Activated T-helper 17 cell treated with anti-CD3 and anti-CD28 coated beads, Interleukin-2, amount 50 U/mL, for 72 hours (primary cell): ENCODE measurements at regions not wholly inside any gene's neighbourhood (a gene's known extent, or its start where the extent isn't known, plus 50 kb on each side); places are given as distances from the start of the nearest gene placed in this dataset.
A peak's percentile ranks its signal among the peaks of the same experiment; 100 is the strongest.
"Not testable (repeated sequence)": the region's sequence is repeated elsewhere in the genome, so short reads cannot be mapped to it uniquely, and the experiment has no call there.

Source experiments
- ATAC-seq: fragments of 150-1000 bp; cut with Tn5 transposase; replicated peaks from 2 replicates; pipeline ENCODE4 v1.10.0; 2021; ENCODE audit warnings: mild to moderate bottlenecking, moderate library complexity
- H3K27ac Mint-ChIP-seq: one replicate; pipeline ENCODE4 v1.8.0; 2022; ENCODE audit warnings: mixed read lengths
- H3K27me3 Mint-ChIP-seq: one replicate; pipeline ENCODE4 v1.8.0; 2022; ENCODE audit warnings: mixed read lengths
- H3K36me3 Mint-ChIP-seq: one replicate; pipeline ENCODE4 v1.8.0; 2022; ENCODE audit warnings: low read depth, mild to moderate bottlenecking, mixed read lengths
- H3K4me1 Mint-ChIP-seq: one replicate; pipeline ENCODE4 v1.8.0; 2022; ENCODE audit warnings: mixed read lengths
- H3K4me3 Mint-ChIP-seq: one replicate; pipeline ENCODE4 v1.8.0; 2022; ENCODE audit warnings: mild to moderate bottlenecking, mixed read lengths
- H3K9me3 Mint-ChIP-seq: one replicate; pipeline ENCODE4 v1.8.0; 2022; ENCODE audit warnings: mixed read lengths

DNA sequence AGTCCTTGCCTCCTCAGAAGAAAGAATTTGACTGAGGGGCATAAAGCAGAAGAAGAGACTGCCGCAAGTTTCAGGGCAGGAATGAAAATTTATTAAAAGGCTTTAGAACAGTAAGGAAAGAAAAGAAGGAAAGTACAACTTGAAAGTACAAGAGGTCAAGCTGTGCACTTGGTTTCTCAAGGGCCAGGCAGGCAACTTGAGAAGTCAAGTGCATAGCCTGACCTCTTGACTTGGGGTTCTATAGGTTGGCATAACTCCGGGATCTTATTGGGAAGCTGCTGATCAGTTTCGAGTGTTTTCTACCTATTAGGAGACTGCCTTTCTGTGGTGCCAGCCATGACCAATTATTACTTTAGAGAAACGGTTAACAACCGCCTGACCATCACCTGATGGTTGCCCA, 237.0 kb upstream of the RGS17 start:
- H3K36me3 Mint-ChIP-seq, result no peaks in the 10 kb centered on the region
- H3K4me1 Mint-ChIP-seq, result no peaks in the 10 kb centered on the region
- no peak overlapping the region for H3K27ac Mint-ChIP-seq
- no peaks in the 10 kb centered on the region for H3K9me3 Mint-ChIP-seq
- H3K4me3 Mint-ChIP-seq, result no peak overlapping the region
- H3K27me3 Mint-ChIP-seq, result no peaks in the 10 kb centered on the region
- no peak for ATAC-seq

DNA sequence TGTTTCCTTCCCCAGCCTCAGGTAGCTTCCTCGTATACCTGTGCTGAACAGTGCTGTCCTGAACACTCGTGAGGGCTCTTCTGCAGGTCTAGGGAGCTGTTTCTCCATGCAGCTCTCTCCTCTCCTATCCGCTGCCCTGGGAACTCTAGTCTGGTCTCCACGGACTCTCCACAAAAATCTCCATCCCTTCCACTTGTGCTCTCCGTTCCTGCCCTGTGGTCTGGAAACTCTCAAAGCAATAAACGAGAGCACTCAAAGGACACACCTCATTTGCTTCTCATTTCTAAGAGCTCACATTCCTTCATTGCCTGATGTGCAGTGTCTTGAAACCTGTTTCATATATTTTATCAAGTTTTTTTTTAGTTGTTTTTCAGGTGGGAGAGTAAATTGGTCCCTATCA, 235.9 kb upstream of the RGS17 start:
- Mint-ChIP-seq H3K4me1 (no peaks in the 10 kb centered on the region), H3K4me3 (no peak overlapping the region), H3K27ac (no peak overlapping the region), H3K9me3 (no peaks in the 10 kb centered on the region), H3K36me3 (no peaks in the 10 kb centered on the region), H3K27me3 (no peaks in the 10 kb centered on the region)
- ATAC-seq, result no peak

DNA sequence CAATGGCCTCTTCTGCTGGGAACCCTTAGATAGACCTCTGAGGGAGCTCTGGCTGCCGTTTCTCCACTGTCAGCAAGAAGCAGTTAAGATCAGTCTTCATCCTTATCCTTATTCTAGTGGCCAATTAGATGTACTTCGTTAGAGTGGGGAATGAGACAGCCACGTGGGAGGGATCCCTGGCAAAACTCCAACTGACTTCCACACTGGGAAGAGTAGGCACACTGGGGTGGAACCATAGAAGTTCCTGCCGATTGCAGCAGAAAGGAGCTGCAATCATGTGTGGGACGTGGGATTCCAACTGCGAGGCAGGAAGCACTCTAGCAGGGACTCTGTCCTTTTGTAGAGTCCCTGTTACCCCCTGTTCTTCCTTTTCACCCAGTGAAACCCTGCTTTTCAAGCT, 226.3 kb upstream of the RGS17 start:
- H3K27ac Mint-ChIP-seq, result no peak overlapping the region
- no peak for ATAC-seq

DNA sequence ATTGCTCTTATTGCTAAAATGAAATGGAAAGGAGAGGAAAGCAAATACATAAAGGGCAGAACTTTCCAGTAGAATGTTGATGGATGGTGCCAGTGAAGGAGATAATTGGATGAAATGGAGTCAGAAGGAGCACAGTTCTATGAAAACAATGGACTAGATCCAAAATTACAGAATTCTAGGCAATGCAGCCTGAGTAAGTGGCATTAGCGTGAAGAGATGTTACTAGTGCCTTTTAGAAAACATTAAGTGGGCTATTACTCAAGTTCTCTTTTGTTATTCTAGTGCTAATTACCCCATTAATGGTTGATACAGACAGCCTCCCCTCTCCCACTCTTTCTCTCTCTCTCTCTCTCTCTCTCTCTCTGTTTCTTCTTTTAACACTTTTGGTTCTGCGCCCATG, 209.5 kb upstream of the RGS17 start:
- H3K27ac Mint-ChIP-seq, result no peak overlapping the region
- no peak overlapping the region for H3K4me3 Mint-ChIP-seq
- ATAC-seq, result no peak
- peaks cover 6% of the 10 kb centered on the region for H3K9me3 Mint-ChIP-seq
- H3K4me1 Mint-ChIP-seq, result no peaks in the 10 kb centered on the region
- no peaks in the 10 kb centered on the region for H3K27me3 Mint-ChIP-seq
- H3K36me3 Mint-ChIP-seq, result no peaks in the 10 kb centered on the region

More for the DNA sequence above, 226.3 kb upstream of the RGS17 start:
- peaks cover 6% of the 10 kb centered on the region for H3K9me3 Mint-ChIP-seq
- H3K4me3 Mint-ChIP-seq, result no peak overlapping the region
- no peaks in the 10 kb centered on the region for H3K27me3 Mint-ChIP-seq
- no peaks in the 10 kb centered on the region for H3K36me3 Mint-ChIP-seq
- H3K4me1 Mint-ChIP-seq, result no peaks in the 10 kb centered on the region

DNA sequence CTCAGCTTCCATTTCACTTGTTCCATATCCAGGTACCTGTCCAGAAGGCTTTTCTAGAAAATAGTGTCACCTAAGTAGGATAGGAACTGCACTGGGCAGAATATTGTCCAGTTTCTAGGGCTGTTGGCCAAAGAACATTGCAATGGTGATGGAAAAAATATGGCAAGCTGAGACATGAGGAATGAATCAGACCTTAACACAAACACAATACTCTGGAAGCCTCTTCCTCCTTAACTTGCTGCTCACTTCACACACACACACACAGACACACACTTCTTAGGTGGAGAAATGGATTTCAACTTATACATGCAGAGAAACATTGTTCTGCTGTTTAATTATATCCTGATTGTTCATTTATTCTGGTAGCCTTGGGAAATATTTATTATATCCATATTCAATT, 203.0 kb upstream of the RGS17 start:
- Mint-ChIP-seq H3K4me1 (no peaks in the 10 kb centered on the region), H3K9me3 (peaks cover 3% of the 10 kb centered on the region), H3K27ac (no peak overlapping the region), H3K4me3 (no peak overlapping the region), H3K36me3 (no peaks in the 10 kb centered on the region), H3K27me3 (no peaks in the 10 kb centered on the region)
- no peak for ATAC-seq

DNA sequence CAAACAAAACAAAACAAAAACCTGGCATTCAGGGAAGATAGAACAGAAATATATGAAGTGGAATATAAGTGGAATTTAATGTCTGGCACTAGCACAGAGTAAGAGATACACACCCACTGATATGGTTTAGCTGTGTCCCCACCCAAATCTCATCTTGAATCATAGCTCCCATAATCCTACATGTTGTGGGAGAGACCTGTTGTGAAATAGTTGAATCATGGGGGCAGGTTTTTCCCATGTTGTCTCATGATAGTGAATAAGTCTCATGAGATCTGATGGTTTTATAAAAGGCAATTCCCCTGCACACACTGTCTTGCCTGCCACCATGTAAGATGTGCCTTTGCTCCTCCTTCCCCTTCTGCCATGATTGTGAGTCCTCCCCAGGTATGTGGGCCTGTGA, 200.1 kb upstream of the RGS17 start:
- not testable (repeated sequence) for H3K36me3 Mint-ChIP-seq, H3K4me1 Mint-ChIP-seq, H3K27ac Mint-ChIP-seq, H3K9me3 Mint-ChIP-seq, H3K27me3 Mint-ChIP-seq, H3K4me3 Mint-ChIP-seq, ATAC-seq

DNA sequence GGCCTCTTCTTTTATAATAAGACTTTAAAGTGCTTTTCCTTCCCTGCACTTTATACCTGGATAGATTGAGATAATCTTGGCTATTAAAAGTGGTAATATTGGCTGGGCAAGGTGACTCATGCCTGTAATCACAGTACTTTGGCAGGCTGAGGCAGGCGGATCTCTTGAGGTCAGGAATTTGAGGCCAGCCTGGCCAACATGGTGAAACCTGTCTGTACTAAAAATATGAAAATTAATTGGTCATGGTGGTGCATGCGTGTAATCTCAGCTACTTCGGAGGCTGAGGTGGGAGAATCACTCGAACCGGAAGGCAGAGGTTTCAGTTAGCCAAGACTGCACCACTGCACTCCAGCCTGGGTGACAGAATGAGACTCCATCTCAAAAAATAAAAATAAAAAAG, 197.1 kb upstream of the RGS17 start:
- Mint-ChIP-seq H3K27ac (no peak overlapping the region), H3K27me3 (no peaks in the 10 kb centered on the region), H3K9me3 (no peaks in the 10 kb centered on the region), H3K4me1 (no peaks in the 10 kb centered on the region), H3K4me3 (no peak overlapping the region), H3K36me3 (no peaks in the 10 kb centered on the region)
- ATAC-seq, result no peak

DNA sequence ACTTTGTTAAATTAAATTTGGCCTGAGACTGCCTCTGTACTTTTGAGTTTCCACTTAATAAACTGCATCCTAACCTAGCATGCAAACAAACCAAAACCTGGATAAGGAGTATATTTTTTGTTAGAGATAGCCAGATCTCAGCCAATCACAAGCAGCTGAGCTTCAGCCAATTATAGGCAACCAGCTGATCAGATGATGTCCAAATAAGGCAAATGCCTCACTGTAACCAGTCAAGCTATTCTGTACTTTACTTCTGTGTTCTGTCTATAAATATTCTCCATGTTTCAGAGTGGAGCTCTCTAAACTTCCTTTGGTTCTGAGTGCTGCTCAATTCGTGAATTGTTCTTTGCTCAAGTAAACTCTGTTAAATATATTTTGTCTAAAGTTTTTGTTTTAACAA, 194.6 kb upstream of the RGS17 start:
- H3K4me1 Mint-ChIP-seq, result no peaks in the 10 kb centered on the region
- no peak for ATAC-seq
- no peaks in the 10 kb centered on the region for H3K36me3 Mint-ChIP-seq
- H3K27me3 Mint-ChIP-seq, result no peaks in the 10 kb centered on the region
- no peak overlapping the region for H3K4me3 Mint-ChIP-seq
- no peak overlapping the region for H3K27ac Mint-ChIP-seq
- H3K9me3 Mint-ChIP-seq, result no peaks in the 10 kb centered on the region

DNA sequence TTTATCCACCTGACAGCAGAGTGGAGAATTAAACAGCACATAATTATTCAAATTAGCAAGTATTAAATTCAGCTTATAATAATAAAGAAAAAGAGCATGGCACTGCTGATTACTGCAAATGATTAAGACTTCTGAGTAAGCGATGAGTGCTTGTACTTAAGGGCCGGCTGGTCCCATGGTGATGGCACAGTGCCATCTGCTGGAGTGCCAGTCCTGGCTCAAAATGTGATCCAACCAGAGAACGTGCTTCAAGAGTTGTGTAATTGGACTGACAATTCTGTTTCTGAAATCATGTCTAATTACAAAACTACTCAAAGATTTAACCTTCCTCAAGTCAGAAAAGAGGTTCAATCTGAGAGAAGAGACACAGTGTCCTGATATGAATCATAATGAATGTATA, 181.6 kb upstream of the RGS17 start:
- Mint-ChIP-seq H3K4me3 (no peak overlapping the region), H3K4me1 (no peaks in the 10 kb centered on the region), H3K27ac (no peak overlapping the region), H3K27me3 (no peaks in the 10 kb centered on the region), H3K36me3 (no peaks in the 10 kb centered on the region), H3K9me3 (no peaks in the 10 kb centered on the region)
- ATAC-seq, result peak; percentile 21

DNA sequence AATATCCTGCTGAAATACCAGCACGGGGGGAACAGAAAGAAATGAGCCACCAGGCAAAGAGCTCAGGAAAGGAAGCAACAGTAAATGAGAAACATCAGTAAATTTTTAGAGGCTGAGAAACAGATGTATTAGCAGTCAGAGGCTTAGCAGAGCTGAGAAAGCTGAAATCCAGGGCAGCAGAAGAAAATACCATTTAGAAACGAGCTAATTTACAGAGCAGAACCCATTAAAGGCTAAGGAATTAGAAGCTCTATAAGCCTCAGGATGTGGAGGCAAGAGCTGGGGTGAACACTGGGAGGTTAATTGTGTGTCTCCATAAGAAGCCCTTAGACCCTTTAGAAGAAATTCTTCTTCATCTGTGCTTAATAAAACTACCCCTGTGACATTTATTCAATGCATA, 178.6 kb upstream of the RGS17 start:
- no peak overlapping the region for H3K4me3 Mint-ChIP-seq
- no peak for ATAC-seq
- H3K27me3 Mint-ChIP-seq, result no peaks in the 10 kb centered on the region
- H3K36me3 Mint-ChIP-seq, result no peaks in the 10 kb centered on the region
- no peak overlapping the region for H3K27ac Mint-ChIP-seq
- H3K4me1 Mint-ChIP-seq, result no peaks in the 10 kb centered on the region
- H3K9me3 Mint-ChIP-seq, result no peaks in the 10 kb centered on the region

DNA sequence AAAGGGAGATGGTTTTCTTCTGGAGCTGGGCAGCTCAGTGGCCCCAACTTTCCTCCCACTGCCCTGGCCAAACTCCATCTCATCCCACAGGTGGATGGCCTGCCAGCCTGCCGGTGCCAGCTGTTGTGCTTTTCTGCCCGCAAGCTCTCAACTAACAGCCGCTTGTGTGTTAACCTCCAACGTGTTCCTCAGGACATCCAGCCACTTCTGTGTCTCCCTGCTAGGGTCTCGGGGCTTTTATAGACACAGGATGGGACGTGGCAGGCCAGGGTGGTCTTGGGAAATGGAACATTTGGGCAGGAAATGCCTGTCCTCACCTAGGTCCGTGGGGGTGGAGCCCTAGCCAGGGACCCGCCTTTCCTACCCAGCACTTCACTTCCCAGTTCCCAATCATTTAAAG, 171.1 kb upstream of the RGS17 start:
- no peak for ATAC-seq
- no peaks in the 10 kb centered on the region for H3K4me1 Mint-ChIP-seq

DNA sequence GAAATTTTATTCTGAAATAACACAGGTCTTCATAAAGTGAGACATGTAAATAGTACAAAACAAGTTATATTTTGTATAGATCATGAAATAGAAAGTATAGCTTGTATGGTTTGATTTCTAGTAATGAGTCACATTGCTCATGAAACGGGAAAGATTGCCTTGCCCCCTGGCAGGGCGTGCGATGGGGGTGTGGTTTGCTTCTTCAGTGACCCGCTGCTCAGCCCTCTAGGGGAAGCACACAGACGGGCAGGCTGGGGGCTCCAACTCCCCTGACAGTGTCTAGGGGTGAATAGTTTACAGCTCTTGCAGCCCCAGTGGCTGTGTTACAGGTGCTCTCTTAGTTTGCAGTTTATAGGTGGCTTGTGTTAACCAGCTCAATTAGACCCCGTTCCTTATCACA, 170.5 kb upstream of the RGS17 start:
- Mint-ChIP-seq H3K27ac (no peak overlapping the region), H3K27me3 (peaks cover 3% of the 10 kb centered on the region), H3K4me1 (no peaks in the 10 kb centered on the region), H3K4me3 (no peak overlapping the region), H3K36me3 (no peaks in the 10 kb centered on the region), H3K9me3 (no peaks in the 10 kb centered on the region)
- no peak for ATAC-seq

More for the DNA sequence above, 171.1 kb upstream of the RGS17 start:
- no peak overlapping the region for H3K27ac Mint-ChIP-seq
- peaks cover 3% of the 10 kb centered on the region for H3K27me3 Mint-ChIP-seq
- no peaks in the 10 kb centered on the region for H3K9me3 Mint-ChIP-seq
- no peak overlapping the region for H3K4me3 Mint-ChIP-seq
- H3K36me3 Mint-ChIP-seq, result no peaks in the 10 kb centered on the region

DNA sequence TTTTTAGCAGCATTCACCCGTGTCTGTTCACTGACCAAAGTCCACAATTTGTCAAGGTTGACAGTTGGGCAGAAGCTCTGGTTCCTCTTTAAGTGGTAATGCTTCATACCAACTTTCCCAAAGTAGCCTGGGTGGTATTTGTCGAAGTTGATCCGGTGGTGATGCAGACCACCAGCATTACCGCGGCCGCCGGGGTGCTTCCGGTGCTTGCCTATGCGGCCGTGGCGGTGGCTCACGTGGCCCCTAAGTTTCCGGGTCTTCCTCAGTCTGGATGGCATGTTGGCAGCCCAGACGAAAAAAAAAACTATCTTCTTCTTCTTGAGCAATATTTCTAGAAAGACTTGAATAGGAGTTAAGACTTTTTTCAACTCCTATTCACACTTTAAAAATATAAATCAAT, 151.4 kb upstream of the RGS17 start:
- H3K27ac Mint-ChIP-seq, H3K4me3 Mint-ChIP-seq, H3K36me3 Mint-ChIP-seq, H3K9me3 Mint-ChIP-seq, ATAC-seq, H3K27me3 Mint-ChIP-seq, H3K4me1 Mint-ChIP-seq: not testable (repeated sequence)

DNA sequence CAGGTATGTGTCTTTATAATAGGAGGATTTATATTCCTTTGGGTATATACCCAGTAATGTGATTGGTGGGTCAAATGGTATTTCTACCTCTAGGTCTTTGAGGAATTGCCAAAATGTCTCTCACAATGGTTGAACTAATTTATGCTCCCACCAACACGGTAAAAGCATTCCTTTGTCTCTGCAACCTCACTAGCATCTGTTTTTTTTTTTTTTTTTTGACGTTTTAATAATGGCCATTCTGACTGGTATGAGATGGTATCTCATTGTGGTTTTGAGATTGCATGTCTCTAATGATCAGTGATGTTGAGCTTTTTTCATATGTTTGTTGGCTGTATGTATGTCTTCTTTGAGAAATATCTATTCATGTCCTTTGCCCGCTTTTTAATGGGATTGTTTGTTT, 144.9 kb upstream of the RGS17 start:
- H3K27me3 Mint-ChIP-seq, result no peaks in the 10 kb centered on the region
- ATAC-seq, result no peak
- no peaks in the 10 kb centered on the region for H3K4me1 Mint-ChIP-seq
- H3K36me3 Mint-ChIP-seq, result no peaks in the 10 kb centered on the region
- no peak overlapping the region for H3K4me3 Mint-ChIP-seq
- H3K9me3 Mint-ChIP-seq, result no peaks in the 10 kb centered on the region
- H3K27ac Mint-ChIP-seq, result no peak overlapping the region

DNA sequence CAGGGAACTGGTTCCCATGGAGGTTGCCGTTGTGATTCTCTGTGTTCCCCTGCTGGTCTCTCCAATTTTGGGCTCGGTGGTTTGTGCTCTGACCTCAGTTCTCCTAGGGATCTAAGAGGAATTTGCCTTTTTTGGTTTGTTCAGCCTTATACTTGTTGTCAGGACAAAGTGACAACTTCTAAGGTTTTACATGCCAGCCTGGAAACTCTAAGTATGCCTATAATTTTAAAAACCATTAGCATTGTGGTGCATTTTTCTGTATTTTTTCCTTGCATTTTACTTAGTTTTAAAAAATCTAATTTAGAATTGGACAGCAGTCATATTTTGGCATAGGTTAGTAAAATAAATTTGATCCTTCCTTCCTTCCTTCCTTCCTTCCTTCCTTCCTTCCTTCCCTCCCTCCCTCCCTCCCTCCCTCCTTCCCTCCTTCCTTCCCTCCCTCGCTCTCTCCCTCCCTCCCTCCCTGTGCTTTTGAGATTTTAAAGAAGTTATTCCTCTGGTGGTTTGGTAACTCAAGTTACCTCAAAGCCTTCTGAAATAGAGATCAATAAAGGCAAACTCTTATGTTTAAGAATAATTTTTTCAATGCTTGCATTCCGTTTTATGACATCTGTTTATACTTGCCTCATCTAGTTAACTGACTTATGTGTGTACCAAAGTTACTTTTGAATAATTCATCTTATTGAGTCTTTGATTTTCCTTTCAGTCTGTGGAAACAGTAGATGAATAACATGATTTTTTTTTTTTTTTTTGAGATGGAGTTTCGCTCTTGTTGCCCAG, 141.3 kb upstream of the RGS17 start:
- no peak for ATAC-seq
- Mint-ChIP-seq H3K9me3 (peaks cover 4% of the 10 kb centered on the region), H3K4me1 (no peaks in the 10 kb centered on the region), H3K4me3 (no peak overlapping the region), H3K27ac (no peak overlapping the region), H3K27me3 (no peaks in the 10 kb centered on the region), H3K36me3 (no peaks in the 10 kb centered on the region)

DNA sequence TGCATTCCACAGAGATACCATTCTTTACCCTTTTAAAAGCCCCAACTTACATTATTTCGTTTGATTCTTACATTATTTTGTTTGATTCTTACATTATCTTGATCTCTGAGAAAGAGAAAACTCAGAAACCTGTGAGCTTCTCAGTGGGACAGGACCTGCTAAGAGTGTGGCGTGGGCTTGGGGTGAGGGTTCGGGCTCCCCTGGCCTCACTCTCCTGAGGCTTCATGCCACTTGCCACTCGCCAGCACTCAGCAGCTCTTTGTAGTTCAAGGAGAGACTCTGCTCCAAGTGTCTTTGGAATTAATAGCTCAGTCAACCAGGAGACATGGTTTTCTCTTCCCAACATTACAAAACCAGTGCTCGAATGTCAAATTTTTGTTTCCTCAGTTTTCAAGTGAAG, 132.4 kb upstream of the RGS17 start:
- no peaks in the 10 kb centered on the region for H3K36me3 Mint-ChIP-seq
- no peaks in the 10 kb centered on the region for H3K4me1 Mint-ChIP-seq
- ATAC-seq, result no peak
- no peak overlapping the region for H3K4me3 Mint-ChIP-seq
- no peak overlapping the region for H3K27ac Mint-ChIP-seq
- H3K9me3 Mint-ChIP-seq, result no peaks in the 10 kb centered on the region
- no peaks in the 10 kb centered on the region for H3K27me3 Mint-ChIP-seq
